Limb (tissue), 2 donors: ENCODE measurements at regions not wholly inside any gene's neighbourhood (a gene's known extent, or its start where the extent isn't known, plus 50 kb on each side); places are given as distances from the start of the nearest gene placed in this dataset.

Source experiments
- DNase-seq, 2 donors: peaks; one replicate each; pipeline ENCODE4 v3.0.0-alpha.2; 2016; ENCODE audit errors: extremely low spot score in 2 of 2

DNA sequence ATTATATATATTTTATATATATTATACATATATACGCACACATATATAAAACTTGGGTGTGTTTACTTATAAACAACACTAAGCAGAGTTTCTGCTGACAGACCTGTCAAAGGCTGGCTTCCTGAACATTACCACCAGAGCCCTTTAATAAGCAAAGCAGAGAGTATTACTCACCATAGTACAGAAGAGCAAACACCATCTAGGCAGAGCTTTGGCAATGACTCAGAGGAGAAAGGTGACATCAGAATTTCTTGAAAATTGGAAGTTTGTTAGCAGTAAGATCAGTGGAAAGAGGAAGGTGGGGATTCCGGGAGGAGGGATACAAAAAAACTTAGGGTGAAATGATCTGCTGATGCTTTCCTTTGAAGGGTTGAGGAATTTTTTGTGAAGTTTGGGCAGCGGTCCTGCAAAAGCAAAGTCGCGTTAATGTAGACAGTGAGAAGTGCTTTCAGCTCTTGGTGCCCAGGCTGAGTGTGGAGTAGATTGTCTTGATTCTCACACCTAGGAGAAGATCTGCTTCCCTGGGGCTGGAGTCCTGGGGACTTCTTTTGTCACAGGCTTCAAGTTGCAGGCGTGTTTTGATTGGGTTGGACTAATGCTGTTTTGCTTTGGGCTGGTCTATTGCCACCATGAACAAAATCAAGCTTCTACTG is 109.6 kb upstream of the BACH2 start:
- DNase-seq, result no peak

DNA sequence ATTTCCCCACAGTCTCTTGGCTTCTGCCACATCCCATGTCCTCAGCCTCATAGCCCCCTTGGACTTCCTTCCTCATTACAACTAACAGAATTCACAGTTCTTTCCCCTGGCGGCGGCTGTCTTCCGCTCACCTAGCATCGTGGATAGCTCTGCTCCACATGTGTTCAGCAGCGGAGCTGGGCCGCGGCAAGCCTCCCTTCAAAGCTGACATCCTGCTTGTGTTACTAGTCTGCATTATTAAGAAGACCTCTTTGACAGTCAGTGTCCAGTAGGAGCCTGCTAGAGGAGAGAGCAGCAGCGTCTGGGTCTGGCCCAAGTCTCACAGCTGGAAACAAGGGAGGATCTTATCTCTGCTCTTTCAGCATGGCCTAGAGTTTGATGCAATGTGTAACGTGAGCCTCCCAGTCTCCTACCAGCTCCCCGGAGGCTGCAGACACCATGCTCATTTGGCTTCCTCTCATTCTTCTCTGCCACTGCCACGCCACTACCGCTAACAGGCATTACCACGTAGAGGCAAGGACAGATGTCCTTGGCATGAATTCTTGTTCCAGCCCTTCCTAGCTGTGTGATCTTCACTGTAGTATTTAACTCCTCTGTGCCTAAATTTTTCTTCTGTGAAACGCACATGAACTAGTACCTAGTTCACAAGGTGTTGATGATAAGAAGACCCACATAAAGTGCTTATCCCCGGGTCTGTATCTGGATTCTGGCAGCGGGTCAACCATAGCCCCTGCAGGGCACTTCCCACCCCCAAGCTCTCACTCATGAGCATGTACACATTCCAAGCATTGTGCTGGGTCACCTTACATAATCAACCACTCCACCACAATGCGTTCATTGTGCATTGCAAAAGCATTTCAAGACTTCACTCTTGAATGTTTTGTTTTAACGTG is 107.1 kb upstream of the BACH2 start:
- DNase-seq, result peak in 1 of 2 donors; percentile 56

DNA sequence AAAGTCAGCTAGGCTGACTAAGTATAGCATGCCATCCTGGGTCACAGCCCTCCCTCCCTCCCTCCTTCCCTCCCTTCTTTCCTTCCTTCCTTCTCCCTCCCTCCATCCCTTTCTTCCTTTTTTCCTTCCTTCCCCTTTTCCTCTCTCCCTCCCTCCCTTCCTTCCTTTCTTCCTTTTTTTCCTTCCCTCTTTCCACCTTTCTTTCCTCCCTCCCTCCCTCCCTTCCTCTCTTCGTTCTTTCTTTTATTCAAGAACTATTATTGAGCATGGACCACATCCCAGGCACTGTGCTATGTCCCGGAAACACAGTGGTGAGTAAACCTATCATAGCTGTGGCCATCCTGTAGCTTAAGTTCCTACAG is 106.2 kb upstream of the BACH2 start:
- DNase-seq, result no peak

DNA sequence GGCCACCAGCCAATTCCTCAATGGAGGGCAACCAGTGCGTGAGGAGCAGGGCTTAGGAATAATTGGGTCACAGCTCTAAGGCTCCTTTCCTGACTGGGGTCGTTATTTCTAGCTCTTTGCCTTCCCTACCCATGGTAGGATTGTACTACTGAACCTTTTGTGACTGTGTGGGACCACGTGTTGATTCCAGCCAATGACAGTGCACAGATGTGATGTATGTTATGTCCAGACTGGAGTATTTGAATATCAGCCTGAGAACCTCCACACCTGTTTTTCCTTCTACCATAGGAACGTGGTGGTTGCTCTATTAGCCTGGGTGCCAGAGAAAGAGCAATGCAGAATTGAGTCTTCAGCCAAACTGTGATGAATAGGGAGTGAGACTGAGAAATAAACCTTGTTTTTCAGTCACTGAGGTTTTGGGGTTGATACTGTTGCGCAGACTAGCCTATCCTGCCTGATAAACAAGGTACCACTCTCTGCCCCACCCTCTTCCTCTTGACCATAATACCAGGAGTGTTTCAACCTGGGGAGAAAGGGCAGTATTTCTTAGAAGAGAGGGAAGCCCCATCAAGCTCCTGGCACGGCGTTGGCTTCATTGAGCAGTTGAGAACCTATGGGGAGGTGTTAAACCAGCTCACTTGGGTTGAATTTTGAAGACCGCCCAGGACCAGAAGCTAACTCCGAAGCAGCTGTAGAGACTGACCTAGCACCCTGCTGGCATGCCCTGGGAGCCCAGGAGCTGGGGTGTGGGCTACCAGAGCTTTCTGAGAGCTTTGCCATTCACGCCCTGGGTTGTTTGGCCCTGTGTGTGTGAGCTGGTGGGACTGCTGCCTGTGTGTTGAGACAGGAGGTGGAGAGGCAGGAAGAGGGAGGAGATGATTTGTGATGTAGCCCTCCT is 105.5 kb upstream of the BACH2 start:
- no peak for DNase-seq

- DNase-seq, result no peak
These were observed 103.3 kb upstream of the BACH2 start for GRCh38 chr6:90399970-90400369.

- DNase-seq, result no peak
These were observed 101.5 kb upstream of the BACH2 start for GRCh38 chr6:90397929-90398674.

DNA sequence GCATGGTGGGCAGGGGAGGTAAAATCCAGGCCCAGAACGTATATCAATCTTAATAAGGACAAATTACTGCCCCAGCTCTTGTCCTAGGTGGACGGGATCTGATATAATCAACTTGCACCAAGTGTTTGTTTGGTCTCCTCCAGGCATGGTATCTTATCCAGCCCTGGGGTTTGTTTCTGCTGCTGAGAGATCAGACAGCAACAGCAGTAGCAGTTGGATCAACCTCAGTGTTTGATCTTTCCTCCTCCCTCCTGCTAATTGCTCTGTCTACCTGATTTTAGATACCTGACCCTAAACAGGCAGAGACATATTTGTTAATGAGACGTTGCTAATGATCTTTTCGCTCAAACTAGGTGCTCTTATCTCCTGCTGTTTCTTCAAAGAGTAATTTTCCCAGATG is 100.4 kb upstream of the BACH2 start:
- no peak for DNase-seq

GRCh38 chr6:90393232-90393884 is 96.7 kb upstream of the BACH2 start:
- peak; percentile 69 to 72 for DNase-seq

- DNase-seq, result no peak
These were observed 93.7 kb upstream of the BACH2 start for GRCh38 chr6:90390379-90390778.

- no peak for DNase-seq
These were observed 91.8 kb upstream of the BACH2 start for GRCh38 chr6:90388395-90388794.

- no peak for DNase-seq
These were observed 91.2 kb upstream of the BACH2 start for GRCh38 chr6:90387826-90388225.

DNA sequence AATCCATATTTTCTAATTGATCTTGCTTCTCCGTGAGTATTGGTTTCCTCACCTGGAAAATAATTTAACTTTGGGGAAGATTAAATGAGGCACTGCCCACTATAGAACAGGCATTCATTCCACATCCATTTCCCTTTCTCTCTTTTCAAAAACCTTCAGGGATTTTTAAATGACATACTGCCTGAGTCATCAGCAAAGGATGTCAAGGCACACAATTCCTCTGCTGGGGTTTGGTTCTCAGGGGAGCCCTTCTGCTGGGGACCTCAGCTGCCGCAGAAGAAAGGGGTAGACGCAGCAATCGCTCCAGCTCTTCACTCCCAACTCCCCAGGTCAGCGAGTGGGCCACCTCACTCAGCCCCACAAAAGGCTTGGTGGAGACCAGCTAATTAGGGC is 90.7 kb upstream of the BACH2 start:
- no peak for DNase-seq

GRCh38 chr6:90386399-90387382 is 90.0 kb upstream of the BACH2 start:
- no peak for DNase-seq

- DNase-seq, result no peak
These were observed 89.2 kb upstream of the BACH2 start for GRCh38 chr6:90385759-90386313.

DNA sequence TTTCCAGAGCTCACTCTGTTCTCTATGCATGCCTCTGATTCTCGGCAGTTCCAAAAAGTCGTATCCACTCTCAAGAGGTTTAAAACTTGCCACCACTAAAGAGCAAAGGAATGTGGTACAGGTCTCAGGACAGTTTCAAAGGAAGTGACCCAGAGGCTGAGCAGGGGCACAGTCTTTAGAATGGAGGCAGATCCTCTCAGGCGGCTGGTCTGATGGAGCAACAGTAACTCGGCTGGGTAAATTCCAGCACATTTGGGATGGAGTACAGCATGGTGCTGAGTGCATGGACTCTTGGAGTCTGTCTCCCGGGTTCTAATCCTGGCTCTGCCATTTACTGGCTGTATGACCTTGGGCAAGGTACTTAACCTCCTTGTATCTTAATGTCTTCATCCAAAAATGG is 88.1 kb upstream of the BACH2 start:
- DNase-seq, result no peak

- DNase-seq, result no peak
These were observed 86.7 kb upstream of the BACH2 start for GRCh38 chr6:90383196-90383822.

GRCh38 chr6:90382760-90383159 is 86.1 kb upstream of the BACH2 start:
- DNase-seq, result no peak

DNA sequence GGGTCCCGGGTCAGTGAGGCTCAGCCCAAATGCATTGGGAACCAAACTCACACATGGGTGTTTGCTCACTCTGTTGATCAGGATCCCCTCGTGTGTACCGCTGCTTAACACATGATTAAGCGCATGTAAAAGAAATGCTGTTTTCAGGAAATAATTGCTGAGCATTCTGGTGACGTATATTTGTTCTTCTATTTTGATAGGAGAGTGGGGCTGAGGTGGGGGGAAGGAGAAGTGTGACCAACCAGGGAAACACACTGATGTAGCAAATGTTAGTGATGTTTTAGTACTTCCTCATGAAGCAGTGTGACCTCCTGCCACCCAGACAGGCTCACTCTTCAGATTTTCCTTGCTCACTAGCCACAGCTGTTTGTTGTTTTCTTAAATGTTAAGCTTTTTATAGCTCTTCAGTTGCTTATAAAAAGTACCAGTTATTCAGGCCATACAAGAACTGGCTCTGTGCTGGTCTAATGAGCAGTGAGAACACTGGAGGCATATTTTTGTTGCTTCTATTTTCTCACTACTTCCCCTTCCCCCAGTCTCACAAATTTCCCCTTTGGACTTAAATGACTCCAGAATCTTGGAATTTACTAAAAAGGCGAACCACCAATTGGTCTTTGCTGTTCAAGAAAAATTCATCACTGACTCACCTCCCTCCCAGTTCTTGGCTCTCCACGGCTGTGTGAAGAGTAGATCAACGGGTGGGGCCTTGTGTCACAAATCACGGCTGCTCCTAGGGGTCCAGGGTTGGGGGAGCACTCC is 79.2 kb upstream of the BACH2 start:
- DNase-seq, result no peak
